CD4-positive, alpha-beta memory T cell (primary cell): ENCODE measurements at regions not wholly inside any gene's neighbourhood (a gene's known extent, or its start where the extent isn't known, plus 50 kb on each side); places are given as distances from the start of the nearest gene placed in this dataset.
"Not testable (repeated sequence)": the region's sequence is repeated elsewhere in the genome, so short reads cannot be mapped to it uniquely, and the experiment has no call there.

Experiments
- CTCF ChIA-PET: fragments of 350-600 bp; sonication (Branson Sonifier 250); formaldehyde crosslinking; loops from one replicate; lab custom pipeline; 2021; ENCODE audit warnings: inconsistent platforms; ENCODE audit not compliant: partially characterized antibody; lab: Charles Lee
- POLR2A ChIA-PET: fragments of 350-600 bp; sonication (Branson Sonifier 250); formaldehyde crosslinking; loops from one replicate; lab custom pipeline; 2021; ENCODE audit not compliant: partially characterized antibody; lab: Charles Lee
- DNase-seq, 5 donors: peaks; one replicate each; pipeline versions ENCODE4 v3.0.0 to v3.0.0-alpha.2; 2020 to 2022; ENCODE audit warnings: mixed read lengths in 1 of 5
- H3K27ac ChIP-seq: one replicate; pipeline ENCODE4 v1.7.0; 2013; ENCODE audit warnings: low read depth, low read length
- H3K27me3 ChIP-seq: 2 replicates; pipeline ENCODE4 v1.7.0; 2013; ENCODE audit warnings: mild to moderate bottlenecking, low read length, moderate library complexity; ENCODE audit not compliant: insufficient read depth
- H3K36me3 ChIP-seq: 2 replicates; pipeline ENCODE4 v1.7.0; 2013; ENCODE audit warnings: mild to moderate bottlenecking, low read length, moderate library complexity; ENCODE audit not compliant: insufficient read depth
- H3K4me1 ChIP-seq: 2 replicates; pipeline ENCODE4 v1.7.0; 2013; ENCODE audit warnings: mild to moderate bottlenecking, low read length, moderate library complexity; ENCODE audit not compliant: insufficient read depth
- H3K4me3 ChIP-seq, 2 donors: one replicate each; pipeline ENCODE4 v1.7.0; 2013; ENCODE audit warnings: low read length in 2 of 2, mild to moderate bottlenecking in 1 of 2
- H3K9me3 ChIP-seq, 2 donors: one replicate each; pipeline ENCODE4 v1.7.0; 2013; ENCODE audit warnings: low read length in 2 of 2, control low read depth in 1 of 2; ENCODE audit not compliant: control insufficient read depth in 1 of 2
- H3K27ac Mint-ChIP-seq, 7 donors: one replicate each; pipeline ENCODE4 v1.8.0; 2020 to 2021; ENCODE audit warnings: mixed read lengths in 7 of 7, mild to moderate bottlenecking in 6 of 7, inconsistent platforms in 3 of 7, moderate library complexity in 3 of 7
- H3K27me3 Mint-ChIP-seq, 2 donors: one replicate each; pipeline ENCODE4 v1.8.0; 2020 to 2021; ENCODE audit warnings: mixed read lengths in 2 of 2
- H3K36me3 Mint-ChIP-seq, 2 donors: one replicate each; pipeline ENCODE4 v1.8.0; 2020 to 2021; ENCODE audit warnings: mixed read lengths in 2 of 2, inconsistent platforms in 1 of 2, mild to moderate bottlenecking in 1 of 2
- H3K4me1 Mint-ChIP-seq, 4 donors: one replicate each; pipeline ENCODE4 v1.8.0; 2020 to 2021; ENCODE audit warnings: mixed read lengths in 4 of 4, mild to moderate bottlenecking in 1 of 4
- H3K4me3 Mint-ChIP-seq, 8 donors: one replicate each; pipeline ENCODE4 v1.8.0; 2020 to 2021; ENCODE audit warnings: mixed read lengths in 8 of 8, mild to moderate bottlenecking in 7 of 8, moderate library complexity in 6 of 8, inconsistent platforms in 3 of 8
- H3K9me3 Mint-ChIP-seq, 8 donors: one replicate each; pipeline ENCODE4 v1.8.0; 2020 to 2021; ENCODE audit warnings: mixed read lengths in 8 of 8, mild to moderate bottlenecking in 5 of 8, inconsistent platforms in 3 of 8, moderate library complexity in 1 of 8
- intact Hi-C: fragments of 100-400 bp; cut with micrococcal nuclease; formaldehyde crosslinking; loops from one replicate; pipeline ENCODE4 v1.15.1; 2023

DNA sequence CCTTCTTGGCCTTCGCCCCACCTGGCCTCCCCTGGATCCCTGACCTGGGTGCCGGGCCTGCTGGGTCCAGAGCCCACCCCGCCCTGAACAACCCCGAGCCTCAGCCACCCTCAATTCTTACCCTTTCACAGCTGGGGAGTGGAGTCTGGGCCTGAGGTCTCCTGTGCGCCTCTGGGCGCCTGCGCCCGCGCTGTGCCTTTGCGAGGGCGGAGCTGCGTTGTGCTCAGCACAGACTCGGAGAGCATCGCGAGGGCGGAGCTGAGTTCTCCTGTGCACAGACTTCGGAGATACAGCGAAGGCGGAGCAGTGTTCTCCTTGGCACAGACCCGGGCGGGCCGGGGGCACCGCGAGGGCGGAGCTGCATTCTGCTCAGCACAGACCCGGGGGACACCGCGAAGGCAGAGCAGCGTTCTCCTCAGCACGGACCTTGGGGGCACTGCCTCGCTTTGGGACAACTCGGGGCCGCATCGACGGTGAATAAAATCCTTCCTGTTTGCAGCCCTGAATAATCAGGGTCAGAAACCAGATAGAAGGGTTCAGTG, 547.2 kb downstream of the FAM72C start:
- intact Hi-C loops, H3K4me1 Mint-ChIP-seq, H3K36me3 Mint-ChIP-seq, H3K27ac ChIP-seq, H3K9me3 Mint-ChIP-seq, H3K27ac Mint-ChIP-seq, H3K27me3 Mint-ChIP-seq, H3K9me3 ChIP-seq, CTCF ChIA-PET, POLR2A ChIA-PET, H3K4me1 ChIP-seq, DNase-seq, H3K36me3 ChIP-seq, H3K27me3 ChIP-seq, H3K4me3 ChIP-seq: not testable (repeated sequence)
- peak overlapping the region in 2 of 8 donors; percentile 29 to 36 for H3K4me3 Mint-ChIP-seq

DNA sequence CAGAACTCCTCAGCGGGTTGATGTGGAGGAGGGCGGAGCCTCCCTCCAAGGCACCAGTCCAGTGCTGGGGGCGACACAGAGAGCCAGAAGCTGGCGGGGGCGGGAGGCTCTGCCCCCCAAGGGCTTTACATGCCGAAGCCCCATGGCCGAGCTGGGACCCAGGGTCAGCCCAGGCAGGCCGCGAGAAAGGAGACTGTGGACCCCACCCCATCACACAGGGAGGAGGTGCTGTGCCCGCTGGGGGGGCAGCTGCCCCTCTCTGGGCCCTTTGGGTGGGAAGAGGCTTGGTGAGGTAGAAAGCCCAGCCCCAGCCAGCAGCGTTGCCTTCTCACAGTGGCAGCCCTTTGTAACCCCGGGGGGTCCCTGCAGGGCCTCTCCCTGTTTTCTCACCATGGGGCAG, 548.0 kb downstream of the FAM72C start:
- H3K27me3 ChIP-seq, H3K27me3 Mint-ChIP-seq, H3K36me3 ChIP-seq, H3K36me3 Mint-ChIP-seq, H3K4me1 ChIP-seq, H3K4me3 ChIP-seq, H3K4me1 Mint-ChIP-seq, H3K9me3 ChIP-seq, POLR2A ChIA-PET, DNase-seq, H3K27ac ChIP-seq, H3K4me3 Mint-ChIP-seq, CTCF ChIA-PET, H3K9me3 Mint-ChIP-seq, intact Hi-C loops, H3K27ac Mint-ChIP-seq: not testable (repeated sequence)

DNA sequence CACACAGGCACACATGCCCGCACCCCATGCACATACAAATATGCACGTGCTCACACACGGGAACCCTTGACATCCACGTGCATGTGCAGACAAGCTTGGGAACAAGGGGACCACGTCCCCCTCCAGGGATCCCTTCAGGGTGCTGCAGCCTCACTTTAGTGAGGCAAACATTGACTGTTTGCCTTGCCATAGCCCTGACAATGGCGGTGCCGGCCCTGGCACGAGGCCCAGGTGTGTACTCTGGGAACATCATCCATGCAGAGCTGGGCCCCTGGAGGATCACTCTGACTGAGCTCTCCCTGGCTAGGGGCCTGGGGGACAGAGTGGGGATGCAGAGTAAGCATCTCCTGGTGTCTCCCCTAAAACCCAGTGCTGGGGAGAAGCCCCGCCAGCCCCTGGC, 550.5 kb downstream of the FAM72C start:
- intact Hi-C loops, H3K36me3 Mint-ChIP-seq, H3K36me3 ChIP-seq, H3K4me1 Mint-ChIP-seq, H3K27ac ChIP-seq, H3K4me3 Mint-ChIP-seq, DNase-seq, POLR2A ChIA-PET, H3K9me3 Mint-ChIP-seq, H3K27me3 ChIP-seq, H3K4me1 ChIP-seq, H3K27me3 Mint-ChIP-seq, H3K27ac Mint-ChIP-seq, H3K4me3 ChIP-seq, H3K9me3 ChIP-seq, CTCF ChIA-PET: not testable (repeated sequence)
